ENCODE measurements at regions not wholly inside any gene's neighbourhood (a gene's known extent, or its start where the extent isn't known, plus 50 kb on each side); places are given as distances from the start of the nearest gene placed in this dataset.

GRCh38 chr5:58273711-58274110 is 186.2 kb downstream of the PLK2 start:
- TF ChIP-seq CTCF (IDR thresholded peaks at IDR 0.05) (no peak), POLR2A (IDR thresholded peaks at IDR 0.05) (no peak)
